PFSK-1 (cell line): ENCODE measurements at regions not wholly inside any gene's neighbourhood (a gene's known extent, or its start where the extent isn't known, plus 50 kb on each side); places are given as distances from the start of the nearest gene placed in this dataset.

Experiments used
- FOXP2 ChIP-seq: optimal IDR thresholded peaks from 2 replicates; pipeline ENCODE3; 2011; ENCODE audit warnings: borderline replicate concordance, control low read depth, inconsistent platforms; ENCODE audit not compliant: insufficient read depth; ENCODE audit errors: extremely low read length, extremely low read depth
- POLR2AphosphoS5 ChIP-seq: IDR thresholded peaks from 2 replicates; pipeline ENCODE4 v1.6.1; 2012; ENCODE audit warnings: low read depth, mild to moderate bottlenecking, control low read depth, low read length, moderate library complexity
- REST ChIP-seq, 2 experiments: IDR thresholded peaks; 2 replicates each; pipeline versions ENCODE4 v1.6.1 to v1.8.0; 2011 to 2012; ENCODE audit warnings: low read depth in 2 of 2, low read length in 2 of 2, control low read depth in 1 of 2, inconsistent platforms in 1 of 2, mild to moderate bottlenecking in 1 of 2, moderate library complexity in 1 of 2; ENCODE audit not compliant: insufficient read depth in 1 of 2
- SIN3A ChIP-seq: IDR thresholded peaks from 2 replicates; pipeline ENCODE4 v1.6.1; 2012; ENCODE audit warnings: mild to moderate bottlenecking, low read length, moderate library complexity, borderline replicate concordance; ENCODE audit not compliant: insufficient read depth
- TAF1 ChIP-seq: IDR thresholded peaks from 2 replicates; pipeline ENCODE4 v1.6.1; 2012; ENCODE audit warnings: low read length, control low read depth, borderline replicate concordance; ENCODE audit not compliant: insufficient read depth

DNA sequence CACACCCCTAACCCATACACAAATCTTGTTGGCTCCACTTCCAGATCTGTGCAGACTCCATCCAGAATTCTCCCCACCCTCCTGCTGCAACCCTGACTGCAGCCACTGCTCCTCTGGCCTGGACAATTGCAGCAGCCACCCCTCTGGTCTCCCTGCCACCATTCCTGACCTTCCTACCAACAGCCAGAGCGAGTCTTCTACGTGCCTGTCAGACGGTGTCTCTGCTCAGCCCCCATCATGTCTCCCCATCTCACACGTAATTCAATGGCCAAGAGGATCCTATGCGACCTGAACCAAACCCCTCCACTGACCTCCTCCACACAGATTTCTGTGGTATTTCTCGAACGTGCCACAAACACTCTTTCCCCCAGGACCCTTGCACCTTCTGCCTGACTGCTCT lies 103.3 kb downstream of the TPRA1 start:
- TF ChIP-seq TAF1 = no peak
- no peak for TF ChIP-seq POLR2AphosphoS5
- TF ChIP-seq SIN3A = no peak
- TF ChIP-seq REST (IDR thresholded peaks at IDR 0.05; ENCODE audit: insufficient read depth in 1 of 2, low read depth in 2 of 2, low read length in 2 of 2) = no peak

DNA sequence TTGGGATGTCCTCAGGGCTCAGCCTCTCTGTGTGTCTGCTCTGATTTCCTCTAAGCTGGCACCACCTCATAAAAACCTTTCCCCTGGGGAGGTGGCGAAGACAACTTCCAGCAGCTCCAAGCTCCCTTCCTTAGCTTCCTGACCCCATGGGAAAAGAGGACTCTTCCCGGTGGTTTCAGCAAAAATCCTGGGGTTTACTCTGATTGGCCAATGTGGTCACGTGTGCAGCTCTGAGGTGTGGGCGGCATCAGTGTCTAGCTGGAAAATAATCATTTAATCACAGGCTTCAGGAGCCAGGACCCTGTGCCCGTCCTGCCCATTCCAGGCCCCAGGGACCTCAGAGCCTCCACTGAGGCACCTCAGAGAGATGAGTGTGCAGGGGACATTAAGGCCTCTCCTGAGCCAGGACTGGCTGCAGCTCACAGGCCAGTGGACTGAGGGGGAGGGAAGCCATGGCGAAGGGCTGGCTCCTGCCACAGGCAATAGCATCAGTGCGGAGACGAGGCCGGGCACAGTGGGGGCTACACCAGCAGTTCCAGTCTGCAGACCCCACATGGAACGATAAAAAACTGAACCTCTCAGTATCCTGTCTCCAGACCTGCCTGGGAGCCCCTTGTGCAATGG lies 104.1 kb downstream of the TPRA1 start:
- no peak for TF ChIP-seq POLR2AphosphoS5
- TF ChIP-seq FOXP2 = no peak
- no peak for TF ChIP-seq SIN3A
- TF ChIP-seq REST (IDR thresholded peaks at IDR 0.05; ENCODE audit: insufficient read depth in 1 of 2, low read depth in 2 of 2, low read length in 2 of 2) = no peak
- TF ChIP-seq TAF1 = no peak

DNA sequence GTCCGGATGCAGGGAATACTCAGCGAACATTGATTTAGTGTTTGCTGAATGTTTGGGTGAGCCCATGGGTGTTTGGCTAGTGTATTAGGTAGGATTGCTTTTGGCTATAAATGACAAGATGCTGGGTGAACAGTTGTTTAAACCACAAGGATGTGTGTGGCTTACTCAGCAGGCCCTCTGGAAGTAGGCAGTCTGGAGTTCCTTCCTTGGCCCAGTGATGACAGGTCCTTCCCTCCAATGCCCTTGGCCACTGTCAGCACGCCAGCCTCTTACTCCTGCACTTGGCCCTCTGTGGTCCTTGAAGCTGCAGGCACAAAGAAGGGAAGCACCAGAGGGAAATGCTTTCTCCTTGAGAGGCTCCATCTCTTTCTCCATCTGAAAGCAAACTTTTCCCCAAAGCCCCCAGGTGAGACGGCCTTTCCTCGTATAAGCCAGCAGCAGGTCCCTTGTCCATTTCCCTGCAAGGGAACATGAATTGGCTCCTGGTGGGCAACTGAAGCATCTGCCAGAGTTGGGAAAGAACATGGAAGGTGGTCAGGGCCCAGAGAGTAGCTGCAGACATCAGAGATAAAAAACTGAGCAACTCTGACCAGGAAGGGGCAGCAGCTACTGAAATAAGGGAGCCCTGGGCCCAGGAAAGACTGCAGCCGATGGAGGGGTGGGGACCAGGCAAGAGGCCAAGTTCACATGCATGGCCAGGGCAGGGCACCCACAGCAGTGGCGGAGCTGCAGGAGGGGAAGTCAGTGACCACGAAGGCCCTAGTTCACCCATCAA lies 105.0 kb downstream of the TPRA1 start:
- TF ChIP-seq POLR2AphosphoS5 = no peak
- no peak for TF ChIP-seq TAF1
- no peak for TF ChIP-seq SIN3A
- no peak for TF ChIP-seq REST (IDR thresholded peaks at IDR 0.05; ENCODE audit: insufficient read depth in 1 of 2, low read depth in 2 of 2, low read length in 2 of 2)
- TF ChIP-seq FOXP2 = no peak

GRCh38 chr3:127484601-127485388 lies 105.7 kb downstream of the TPRA1 start:
- TF ChIP-seq FOXP2 (no peak), POLR2AphosphoS5 (no peak), TAF1 (no peak), REST (IDR thresholded peaks at IDR 0.05; ENCODE audit: insufficient read depth in 1 of 2, low read depth in 2 of 2, low read length in 2 of 2) (no peak), SIN3A (no peak)
